AG09309 (cell line): ENCODE measurements at regions not wholly inside any gene's neighbourhood (a gene's known extent, or its start where the extent isn't known, plus 50 kb on each side); places are given as distances from the start of the nearest gene placed in this dataset.

Experiments used
- DNase-seq: peaks from one replicate; pipeline ENCODE4 v3.0.0-alpha.2; 2010; ENCODE audit warnings: low read depth
- H3K4me3 ChIP-seq: 2 replicates; pipeline ENCODE4 v1.5.1; 2011; ENCODE audit warnings: mild to moderate bottlenecking, low read depth, low read length, moderate library complexity; ENCODE audit not compliant: control insufficient read depth
- CTCF ChIP-seq: IDR thresholded peaks from 2 replicates; pipeline ENCODE4 v1.5.1; 2011; ENCODE audit warnings: mild to moderate bottlenecking, low read depth, low read length, inconsistent platforms; ENCODE audit not compliant: insufficient read depth, control insufficient read depth; ENCODE audit errors: missing control alignments

GRCh38 chr17:73738751-73739575 lies 94.7 kb upstream of the SDK2 start:
- DNase-seq: no peak
- TF ChIP-seq CTCF: no peak
- H3K4me3 ChIP-seq: no peak overlapping the region

GRCh38 chr17:73740370-73740769 lies 96.1 kb upstream of the SDK2 start:
- no peak overlapping the region for H3K4me3 ChIP-seq
- DNase-seq: no peak
- TF ChIP-seq CTCF: no peak

GRCh38 chr17:73742948-73743381 lies 98.7 kb upstream of the SDK2 start:
- TF ChIP-seq CTCF: no peak
- no peak overlapping the region for H3K4me3 ChIP-seq
- DNase-seq: no peak

GRCh38 chr17:73743518-73744201 lies 99.4 kb upstream of the SDK2 start:
- no peak overlapping the region for H3K4me3 ChIP-seq
- no peak for DNase-seq

GRCh38 chr17:73744411-73744810 lies 100.2 kb upstream of the SDK2 start:
- TF ChIP-seq CTCF: no peak
- no peak overlapping the region for H3K4me3 ChIP-seq
- DNase-seq: no peak

More at GRCh38 chr17:73743518-73744201, 99.4 kb upstream of the SDK2 start:
- TF ChIP-seq CTCF: no peak

GRCh38 chr17:73746314-73747073 lies 102.2 kb upstream of the SDK2 start:
- DNase-seq: no peak
- H3K4me3 ChIP-seq: no peak overlapping the region
- no peak for TF ChIP-seq CTCF
